AG09319 (cell line): ENCODE measurements at regions not wholly inside any gene's neighbourhood (a gene's known extent, or its start where the extent isn't known, plus 50 kb on each side); places are given as distances from the start of the nearest gene placed in this dataset.

ENCODE experiments used
- DNase-seq: peaks from one replicate; pipeline ENCODE4 v3.0.0-alpha.2; 2010; ENCODE audit warnings: low read depth; ENCODE audit errors: extremely low read depth
- CTCF ChIP-seq: IDR thresholded peaks from 2 replicates; pipeline ENCODE4 v1.5.1; 2011; ENCODE audit warnings: low read depth, mild to moderate bottlenecking, inconsistent platforms, low read length, moderate library complexity

DNA sequence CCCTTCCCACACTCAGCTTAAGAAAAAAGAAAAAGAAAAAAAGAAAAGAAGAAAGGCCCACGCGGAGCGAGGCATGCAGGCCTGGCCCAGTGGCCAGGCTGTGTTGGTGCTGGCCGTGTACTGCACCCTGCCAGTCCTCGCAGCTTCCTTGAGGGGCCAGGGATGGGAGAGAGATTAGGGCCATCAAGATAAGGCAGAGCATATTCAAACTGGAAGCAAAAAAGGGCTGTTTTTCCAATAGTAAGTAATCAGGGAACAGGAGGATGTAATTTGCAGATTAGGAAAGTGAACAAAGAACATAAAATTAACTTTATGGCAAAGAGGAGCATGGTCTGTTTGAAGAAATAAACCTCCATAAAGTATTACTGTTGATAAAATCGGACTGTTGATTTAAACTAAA lies 319.6 kb upstream of the CLINT1 start:
- DNase-seq: no peak
- no peak for TF ChIP-seq CTCF

GRCh38 chr5:158177146-158177545 lies 318.2 kb upstream of the CLINT1 start:
- no peak; the same call in 1 of the 2 replicates for TF ChIP-seq CTCF
- no peak for DNase-seq

- no peak for DNase-seq
- TF ChIP-seq CTCF: no peak
Measured at GRCh38 chr5:158175934-158176481, 317.1 kb upstream of the CLINT1 start.

DNA sequence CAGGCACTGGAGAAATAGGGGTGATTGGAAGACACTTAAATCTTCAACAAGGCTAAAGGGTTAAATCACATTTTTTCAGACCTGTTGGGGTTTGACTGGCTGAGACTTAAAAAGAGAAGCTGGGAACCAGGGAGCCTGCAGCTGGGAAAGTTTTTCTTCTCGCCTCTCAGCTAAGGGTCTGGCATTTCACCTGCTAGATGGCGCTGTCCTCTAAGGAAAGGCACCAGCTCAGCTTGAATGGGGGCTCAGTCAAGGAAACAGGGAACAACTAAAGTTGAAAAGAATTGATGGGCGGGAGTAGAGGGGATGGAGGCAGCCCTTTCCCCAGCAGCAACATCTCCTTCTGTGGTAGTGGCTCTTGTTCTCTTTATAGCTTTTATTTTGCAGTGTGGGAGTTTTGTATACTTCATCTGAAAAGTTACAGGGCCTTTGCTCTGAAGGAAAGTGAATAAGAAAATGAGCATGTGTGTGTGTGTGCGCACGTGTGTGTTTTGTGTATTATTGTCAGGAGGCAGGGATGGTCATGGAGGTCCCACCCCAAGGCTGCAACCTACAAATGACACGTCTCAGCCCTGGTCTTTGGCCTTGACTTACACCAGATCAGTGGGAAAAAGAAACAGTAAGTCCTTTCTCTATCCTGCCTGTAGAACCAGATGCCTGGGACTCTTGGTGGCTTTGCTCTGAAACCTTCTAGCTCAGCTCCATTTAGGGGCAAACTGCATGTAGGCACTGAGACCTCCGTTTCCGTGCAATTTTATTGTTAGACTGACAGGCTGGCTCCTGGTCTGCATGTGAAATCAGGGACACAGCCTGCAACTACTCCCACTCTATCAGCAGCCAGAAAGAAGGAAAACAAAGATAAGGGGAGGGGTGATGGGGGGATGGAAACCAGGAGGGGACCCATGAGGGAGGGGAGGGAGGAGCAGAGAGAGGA lies 316.2 kb upstream of the CLINT1 start:
- peak; percentile 57 for DNase-seq
- TF ChIP-seq CTCF: peak; percentile 92

DNA sequence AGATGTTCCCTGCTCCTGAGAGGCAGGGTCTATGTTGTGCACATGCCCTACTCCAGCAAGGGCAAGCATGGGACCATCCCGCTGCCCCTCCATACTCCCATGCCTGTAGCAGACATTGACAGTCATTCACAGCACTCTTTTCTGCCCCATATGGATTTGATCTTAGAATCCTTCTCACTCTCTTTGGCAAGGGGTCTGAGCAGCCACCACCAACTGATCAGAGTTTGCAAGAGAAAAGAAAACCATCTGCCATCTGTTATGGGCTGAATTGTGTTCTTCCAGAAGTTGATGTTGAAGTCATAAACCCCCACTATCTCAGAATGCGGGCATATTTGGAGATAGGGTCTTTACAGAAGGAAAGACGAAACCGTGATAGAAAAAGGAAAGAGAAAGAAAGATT lies 315.1 kb upstream of the CLINT1 start:
- DNase-seq: no peak
- no peak for TF ChIP-seq CTCF

- DNase-seq: no peak
- no peak for TF ChIP-seq CTCF
Measured at GRCh38 chr5:158172005-158172404, 313.1 kb upstream of the CLINT1 start.

DNA sequence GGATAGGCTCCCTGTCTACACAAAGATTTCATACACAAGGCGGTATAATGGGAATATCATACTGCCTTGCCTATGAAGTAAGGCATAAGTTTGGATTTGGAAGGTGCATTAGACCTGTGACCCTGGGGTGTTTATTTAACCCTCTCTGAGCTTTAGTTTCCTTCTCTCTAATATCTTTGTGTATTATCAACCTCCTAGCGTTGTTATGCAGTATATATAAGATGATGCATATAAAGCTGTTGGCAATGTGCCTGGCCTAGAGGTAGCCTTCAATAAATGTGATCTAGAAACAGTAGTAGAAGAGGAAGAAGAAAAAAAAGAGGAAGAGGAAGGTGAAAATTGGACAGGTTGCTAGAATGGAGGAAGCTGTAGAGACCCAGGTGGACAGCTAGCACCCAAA lies 311.6 kb upstream of the CLINT1 start:
- TF ChIP-seq CTCF: no peak
- no peak for DNase-seq
